G401 (cell line): ENCODE measurements at regions not wholly inside any gene's neighbourhood (a gene's known extent, or its start where the extent isn't known, plus 50 kb on each side); places are given as distances from the start of the nearest gene placed in this dataset.
"Not testable (repeated sequence)": the region's sequence is repeated elsewhere in the genome, so short reads cannot be mapped to it uniquely, and the experiment has no call there.

Source experiments
- DNase-seq: peaks from one replicate; pipeline ENCODE4 v3.0.0-alpha.2; 2015; ENCODE audit warnings: low spot score
- in situ Hi-C: cut with HindIII; loops from 2 replicates; pipeline ENCODE4 v1.10.0; 2016; ENCODE audit warnings: low sequenced_read_pairs, mixed read lengths

- in situ Hi-C loops, result no loop called here
- DNase-seq, result no peak
These were observed 583.4 kb upstream of the ROBO1 start for GRCh38 chr3:80351201-80351600.

GRCh38 chr3:80350771-80351170, 583.0 kb upstream of the ROBO1 start:
- DNase-seq, result no peak
- in situ Hi-C loops, result no loop called here

GRCh38 chr3:80338366-80338765, 570.6 kb upstream of the ROBO1 start:
- DNase-seq, result no peak
- in situ Hi-C loops, result no loop called here

GRCh38 chr3:80334534-80334933, 566.7 kb upstream of the ROBO1 start:
- in situ Hi-C loops, result no loop called here
- no peak for DNase-seq

GRCh38 chr3:80331494-80332170, 563.8 kb upstream of the ROBO1 start:
- DNase-seq, result no peak
- in situ Hi-C loops, result no loop called here

GRCh38 chr3:80314541-80314940, 546.7 kb upstream of the ROBO1 start:
- DNase-seq, in situ Hi-C loops: not testable (repeated sequence)

GRCh38 chr3:80308637-80309036, 540.8 kb upstream of the ROBO1 start:
- no peak for DNase-seq
- in situ Hi-C loops, result no loop called here

GRCh38 chr3:80307844-80308243, 540.0 kb upstream of the ROBO1 start:
- in situ Hi-C loops, result no loop called here
- DNase-seq, result no peak

GRCh38 chr3:80297720-80298119, 529.9 kb upstream of the ROBO1 start:
- DNase-seq, result no peak
- in situ Hi-C loops, result no loop called here

- in situ Hi-C loops, result no loop called here
These were observed 517.6 kb upstream of the ROBO1 start for GRCh38 chr3:80285388-80285787.

GRCh38 chr3:80283783-80284182, 516.0 kb upstream of the ROBO1 start:
- in situ Hi-C loops, result no loop called here
- DNase-seq, result no peak

More at GRCh38 chr3:80285388-80285787, 517.6 kb upstream of the ROBO1 start:
- no peak for DNase-seq

- in situ Hi-C loops, result no loop called here
- no peak for DNase-seq
These were observed 510.3 kb upstream of the ROBO1 start for GRCh38 chr3:80278056-80278455.

GRCh38 chr3:80275120-80275519, 507.3 kb upstream of the ROBO1 start:
- DNase-seq, result no peak
- in situ Hi-C loops, result no loop called here

- in situ Hi-C loops, result no loop called here
- no peak for DNase-seq
These were observed 495.5 kb upstream of the ROBO1 start for GRCh38 chr3:80263260-80263659.

- DNase-seq, result no peak
- in situ Hi-C loops, result no loop called here
These were observed 493.3 kb upstream of the ROBO1 start for GRCh38 chr3:80261082-80261481.

- no peak for DNase-seq
- in situ Hi-C loops, result no loop called here
These were observed 491.9 kb upstream of the ROBO1 start for GRCh38 chr3:80259736-80260135.

- in situ Hi-C loops, result no loop called here
- DNase-seq, result no peak
These were observed 484.3 kb upstream of the ROBO1 start for GRCh38 chr3:80252113-80252512.

- in situ Hi-C loops, result no loop called here
- DNase-seq, result no peak
These were observed 480.0 kb upstream of the ROBO1 start for GRCh38 chr3:80247766-80248165.

- DNase-seq, result no peak
- in situ Hi-C loops, result no loop called here
These were observed 476.6 kb upstream of the ROBO1 start for GRCh38 chr3:80244390-80244789.

GRCh38 chr3:80241791-80242190, 474.0 kb upstream of the ROBO1 start:
- in situ Hi-C loops, result no loop called here
- no peak for DNase-seq

- no peak for DNase-seq
- in situ Hi-C loops, result no loop called here
These were observed 471.5 kb upstream of the ROBO1 start for GRCh38 chr3:80239301-80239700.

- DNase-seq, result no peak
- in situ Hi-C loops, result no loop called here
These were observed 470.8 kb upstream of the ROBO1 start for GRCh38 chr3:80238606-80239005.
